IMR-90 (cell line): ENCODE measurements at regions not wholly inside any gene's neighbourhood (a gene's known extent, or its start where the extent isn't known, plus 50 kb on each side); places are given as distances from the start of the nearest gene placed in this dataset.

Experiments used
- ATAC-seq: fragments of 200-7000 bp; cut with Tn5 transposase; 2 replicates; pipeline ENCODE4 v1.9.1; 2020; ENCODE audit warnings: low read depth, mild to moderate bottlenecking, moderate library complexity
- BruUV-seq: library from RNA; stranded (reverse); fragments of 400-500 nt; replicated peaks from 2 replicates; lab custom pipeline; 2021; lab: Mats Ljungman, UMichigan
- CTCF ChIA-PET: fragments of 300-600 bp; formaldehyde crosslinking; extraction: SDS; loops from one replicate; lab custom pipeline; 2021; ENCODE audit warnings: antibody characterized with exemption; lab: Yijun Ruan, JAX
- POLR2A ChIA-PET: fragments of 300-600 bp; sonication (Branson Sonifier 250); formaldehyde crosslinking; loops from one replicate; lab custom pipeline; 2022; ENCODE audit warnings: antibody characterized with exemption; ENCODE audit not compliant: unreplicated experiment; lab: Charles Lee
- DNase-seq: peaks from one replicate; pipeline ENCODE4 v3.0.0; 2013
- H2AFZ ChIP-seq: replicated peaks from 2 replicates; pipeline ENCODE3; 2013; ENCODE audit warnings: low read length, mild to moderate bottlenecking; ENCODE audit not compliant: poor library complexity
- H2AK5ac ChIP-seq: 2 replicates; pipeline ENCODE4 v1.6.1; 2013; ENCODE audit warnings: low read depth, low read length, inconsistent platforms
- H2AK9ac ChIP-seq: replicated peaks from 2 replicates; pipeline ENCODE3; 2013; ENCODE audit warnings: mild to moderate bottlenecking, low read depth, low read length, moderate library complexity; ENCODE audit not compliant: poor library complexity
- H2BK120ac ChIP-seq: 2 replicates; pipeline ENCODE4 v1.6.1; 2013; ENCODE audit warnings: low read depth, low read length, inconsistent platforms
- H2BK15ac ChIP-seq: 3 replicates; pipeline ENCODE4 v1.6.1; 2013; ENCODE audit warnings: low read depth, low read length, inconsistent platforms
- H2BK20ac ChIP-seq: 2 replicates; pipeline ENCODE4 v1.6.1; 2013; ENCODE audit warnings: low read depth, mild to moderate bottlenecking, inconsistent platforms, low read length, moderate library complexity
- H2BK5ac ChIP-seq: 2 replicates; pipeline ENCODE4 v1.6.1; 2013; ENCODE audit warnings: mild to moderate bottlenecking, low read depth, low read length, inconsistent platforms; ENCODE audit not compliant: poor library complexity, severe bottlenecking
- H3K14ac ChIP-seq: replicated peaks from 2 replicates; pipeline ENCODE4 v1.6.1; 2013; ENCODE audit warnings: low read depth, low read length, inconsistent platforms
- H3K18ac ChIP-seq: 2 replicates; pipeline ENCODE4 v1.6.1; 2013; ENCODE audit warnings: low read depth, low read length, control low read depth
- H3K23ac ChIP-seq: 2 replicates; pipeline ENCODE4 v1.6.1; 2013; ENCODE audit warnings: low read depth, low read length, inconsistent platforms
- H3K27ac ChIP-seq: 2 replicates; pipeline ENCODE4 v1.5.1; 2013; ENCODE audit warnings: mild to moderate bottlenecking, control low read depth, low read length; ENCODE audit not compliant: insufficient read depth
- H3K27me3 ChIP-seq: 2 replicates; pipeline ENCODE4 v1.6.1; 2013; ENCODE audit warnings: low read length; ENCODE audit not compliant: control insufficient read depth, insufficient read depth
- H3K36me3 ChIP-seq: 2 replicates; pipeline ENCODE4 v1.6.1; 2013; ENCODE audit warnings: low read length, mixed read lengths; ENCODE audit not compliant: control insufficient read depth, insufficient read depth
- H3K4ac ChIP-seq: 2 replicates; pipeline ENCODE4 v1.6.1; 2013; ENCODE audit warnings: low read depth, low read length, inconsistent platforms
- H3K4me1 ChIP-seq: 2 replicates; pipeline ENCODE4 v1.6.1; 2013; ENCODE audit warnings: low read length, mixed read lengths; ENCODE audit not compliant: control insufficient read depth, insufficient read depth
- H3K4me2 ChIP-seq: 2 replicates; pipeline ENCODE4 v1.6.1; 2013; ENCODE audit warnings: low read depth, mild to moderate bottlenecking, control low read depth, low read length, moderate library complexity
- H3K4me3 ChIP-seq: 2 replicates; pipeline ENCODE4 v1.5.1; 2013; ENCODE audit warnings: low read depth, mild to moderate bottlenecking, control low read depth, low read length, moderate library complexity; ENCODE audit not compliant: insufficient read depth
- H3K56ac ChIP-seq: 2 replicates; pipeline ENCODE4 v1.6.1; 2013; ENCODE audit warnings: low read length, inconsistent platforms; ENCODE audit not compliant: insufficient read depth; ENCODE audit errors: extremely low read depth
- H3K79me1 ChIP-seq, 2 experiments: 2 replicates each; pipeline ENCODE4 v1.6.1; 2013; ENCODE audit warnings: low read length in 2 of 2, inconsistent platforms in 1 of 2, low read depth in 1 of 2
- H3K9ac ChIP-seq: 2 replicates; pipeline ENCODE4 v1.6.1; 2013; ENCODE audit warnings: low read depth, low read length, control low read depth
- H3K9me1 ChIP-seq: 2 replicates; pipeline ENCODE4 v1.6.1; 2013; ENCODE audit warnings: low read length, inconsistent platforms; ENCODE audit not compliant: insufficient read depth
- H3K9me3 ChIP-seq: 2 replicates; pipeline ENCODE4 v1.6.1; 2013; ENCODE audit warnings: low read length; ENCODE audit not compliant: control insufficient read depth, insufficient read depth
- H4K20me1 ChIP-seq: 2 replicates; pipeline ENCODE4 v1.6.1; 2013; ENCODE audit warnings: low read length, inconsistent platforms; ENCODE audit not compliant: insufficient read depth
- H4K5ac ChIP-seq: 2 replicates; pipeline ENCODE4 v1.6.1; 2013; ENCODE audit warnings: mild to moderate bottlenecking, low read depth, low read length, control low read depth
- H4K8ac ChIP-seq, 2 experiments: 2 replicates each; pipeline ENCODE4 v1.6.1; 2013; ENCODE audit warnings: low read depth in 2 of 2, low read length in 2 of 2, control low read depth in 1 of 2, inconsistent platforms in 1 of 2
- H4K91ac ChIP-seq: 2 replicates; pipeline ENCODE4 v1.6.1; 2013; ENCODE audit warnings: low read depth, low read length, inconsistent platforms; ENCODE audit not compliant: insufficient read depth
- RAD21 ChIP-seq: IDR thresholded peaks from 2 replicates; pipeline ENCODE4 v1.6.1; 2012; ENCODE audit warnings: low read length, improper control_type of control experiment
- WGBS, 2 experiments: methylation state at CpG; one replicate each; pipeline versions ENCODE4 v1.1.5 to v1.1.7; 2013; ENCODE audit warnings: missing lambda C conversion rate in 2 of 2; ENCODE audit not compliant: insufficient read length in 1 of 2; ENCODE audit errors: extremely low coverage in 2 of 2; 5-methylcytosine and 5-hydroxymethylcytosine counted together
- dilution Hi-C: fragments of 300-500 bp; cut with HindIII; formaldehyde crosslinking; loops from one replicate; pipeline ENCODE4 v1.14.3; 2018; ENCODE audit warnings: low sequenced_read_pairs; ENCODE audit not compliant: unreplicated experiment
- in situ Hi-C: fragments of 300-500 bp; cut with MboI; formaldehyde crosslinking; loops from 3 replicates; pipeline ENCODE4 v1.14.3; 2019; ENCODE audit warnings: low sequenced_read_pairs, inconsistent platforms, mixed read lengths
- intact Hi-C: fragments of 100-400 bp; cut with micrococcal nuclease; formaldehyde crosslinking; loops from 2 replicates; pipeline ENCODE4 v1.10.0; 2022

DNA sequence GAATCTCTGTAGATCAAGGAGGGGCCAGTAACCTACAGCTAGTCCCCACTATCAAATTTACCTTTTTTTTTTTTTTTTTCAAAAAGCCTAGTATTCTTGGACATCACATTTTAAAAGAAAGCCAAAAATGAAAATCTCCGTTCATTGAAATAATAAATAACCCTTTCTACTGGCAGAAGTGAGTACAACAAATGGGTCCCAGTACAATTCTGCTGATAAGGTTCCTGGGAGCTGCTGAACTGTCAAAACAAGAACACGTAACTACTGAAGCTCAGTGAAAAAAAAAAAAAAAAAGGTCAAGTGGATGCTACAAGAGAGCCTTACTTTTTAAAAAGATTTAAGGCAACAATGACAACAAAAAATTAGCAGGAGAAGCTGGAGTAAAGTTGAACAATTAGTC is 464.9 kb downstream of the EPM2A start:
- Histone ChIP-seq H3K9me3 (no peaks in the 10 kb centered on the region), H3K4me1 (no peaks in the 10 kb centered on the region), H3K79me1 (no peaks in the 10 kb centered on the region), H3K36me3 (no peaks in the 10 kb centered on the region), H3K9me1 (no peaks in the 10 kb centered on the region), H4K8ac (no peak overlapping the region), H3K4ac (no peak overlapping the region), H4K5ac (no peak overlapping the region), H3K27ac (no peak overlapping the region), H3K56ac (no peak overlapping the region), H2AK9ac (no peak overlapping the region), H2BK120ac (no peak overlapping the region), H2AFZ (no peak overlapping the region), H3K14ac (no peak overlapping the region), H2AK5ac (no peak overlapping the region), H4K20me1 (no peaks in the 10 kb centered on the region), H3K9ac (no peak overlapping the region), H3K4me3 (no peak overlapping the region), H2BK20ac (no peak overlapping the region), H4K91ac (no peak overlapping the region), H3K23ac (no peak overlapping the region), H3K27me3 (no peaks in the 10 kb centered on the region), H2BK15ac (no peak overlapping the region), H2BK5ac (no peak overlapping the region), H3K18ac (no peak overlapping the region), H3K4me2 (no peak overlapping the region)
- POLR2A ChIA-PET, result interaction anchor here (0.7 kb wide), 1 partner anchor 173 kb away, joined by 13 read pairs; no protein-coding TSS in a partner anchor
- no peak for TF ChIP-seq RAD21
- in situ Hi-C loops, result no loop called here
- CTCF ChIA-PET, result interaction anchor here (0.6 kb wide), 1 partner anchor 404 kb away, joined by 5 read pairs; no protein-coding TSS in a partner anchor
- intact Hi-C loops, result no loop called here
- DNase-seq (no peak), ATAC-seq (no peak)
- dilution Hi-C loops, result no loop called here
- no TSS peak for BruUV-seq
- no CpG with 5 or more reads among the region's 2 CpGs for WGBS, 2 experiments
